ENCODE measurements at regions not wholly inside any gene's neighbourhood (a gene's known extent, or its start where the extent isn't known, plus 50 kb on each side); places are given as distances from the start of the nearest gene placed in this dataset.
"Not testable (repeated sequence)": the region's sequence is repeated elsewhere in the genome, so short reads cannot be mapped to it uniquely, and the experiment has no call there.

DNA sequence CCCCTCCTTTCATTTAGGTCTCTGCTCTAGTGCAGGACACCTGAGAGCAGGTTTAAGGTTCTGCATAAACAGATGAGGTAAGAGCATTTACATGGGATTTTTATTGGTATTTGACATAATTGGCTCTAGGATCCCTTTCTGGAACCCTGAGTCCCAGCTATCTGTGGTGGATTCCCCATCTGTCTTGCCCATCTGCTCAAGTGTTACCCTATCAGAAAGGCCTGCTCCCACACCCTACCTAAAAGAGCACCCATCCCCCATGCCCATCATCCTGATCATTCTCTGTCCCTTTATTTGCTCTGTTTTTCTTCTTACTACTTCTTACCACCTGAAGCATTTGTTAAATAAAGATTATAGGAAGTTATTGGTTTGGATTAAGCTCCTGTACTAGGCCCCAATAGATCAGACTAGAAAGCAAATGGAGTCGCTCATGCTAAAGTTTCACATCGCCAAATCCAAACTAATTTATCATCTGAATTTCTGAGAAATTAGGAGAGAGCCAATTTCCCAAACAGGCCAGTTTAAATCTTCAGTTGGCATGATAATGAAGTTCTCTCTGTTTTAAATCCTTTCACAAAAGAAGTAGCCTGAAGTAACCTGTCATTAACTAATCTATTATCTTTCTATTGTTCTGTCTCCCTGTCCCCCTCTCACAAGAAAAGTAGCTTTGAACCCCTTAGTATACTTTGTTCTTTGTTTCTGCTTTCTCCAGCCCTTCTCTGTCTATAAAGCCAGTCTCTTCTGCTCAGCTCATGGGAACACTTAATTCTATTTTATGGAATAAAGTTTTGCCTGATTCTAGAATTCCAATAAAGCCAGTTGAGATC, 178.6 kb downstream of the ZNF674 start:
- DNase-seq (ENCODE audit: low read depth): no peak

DNA sequence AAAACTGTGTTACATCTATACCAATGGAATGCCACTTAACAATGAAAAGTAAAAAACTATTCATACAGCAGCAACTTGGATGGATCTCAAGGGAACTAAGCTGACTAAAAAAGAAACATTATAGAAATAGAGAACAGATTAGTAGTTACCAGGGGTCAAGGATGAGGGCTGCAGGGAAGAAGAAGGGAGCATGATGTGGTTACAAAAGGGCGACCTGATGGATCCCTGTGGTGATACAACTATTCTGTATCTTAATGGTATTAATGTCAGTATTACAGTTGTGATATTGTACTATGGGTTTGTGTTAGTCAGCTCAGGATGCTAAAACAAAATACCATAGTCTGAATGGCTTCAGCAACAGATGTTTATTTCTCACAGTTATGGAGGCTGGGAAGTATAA, 190.7 kb downstream of the ZNF674 start:
- no peak for DNase-seq (ENCODE audit: low read depth)

DNA sequence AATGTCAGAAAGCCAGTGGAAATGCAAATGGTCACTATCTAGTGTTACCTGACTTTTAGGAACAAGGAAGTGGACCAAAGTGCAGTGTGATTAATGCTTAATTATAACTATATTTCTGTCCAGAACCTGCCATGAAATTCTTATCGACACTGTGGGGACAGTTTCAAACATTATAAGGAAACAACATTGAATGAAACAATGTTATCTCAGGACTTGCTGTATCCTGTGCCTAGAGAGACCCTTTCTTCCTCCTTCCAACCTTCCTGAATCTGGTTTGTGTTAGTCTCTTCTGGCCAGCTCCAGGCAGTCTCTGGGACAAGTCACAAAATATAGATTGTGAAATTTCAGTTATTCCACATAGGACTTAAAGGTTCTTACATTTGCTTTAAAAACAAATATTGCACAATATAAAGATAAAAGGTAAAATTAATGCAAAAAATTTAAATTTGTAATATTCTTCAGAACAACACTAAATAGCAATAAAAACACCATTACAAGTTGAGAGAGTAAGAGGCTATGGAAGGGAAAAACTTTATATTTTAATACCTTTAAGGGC, 203.4 kb downstream of the ZNF674 start:
- DNase-seq (ENCODE audit: low read depth): no peak

DNA sequence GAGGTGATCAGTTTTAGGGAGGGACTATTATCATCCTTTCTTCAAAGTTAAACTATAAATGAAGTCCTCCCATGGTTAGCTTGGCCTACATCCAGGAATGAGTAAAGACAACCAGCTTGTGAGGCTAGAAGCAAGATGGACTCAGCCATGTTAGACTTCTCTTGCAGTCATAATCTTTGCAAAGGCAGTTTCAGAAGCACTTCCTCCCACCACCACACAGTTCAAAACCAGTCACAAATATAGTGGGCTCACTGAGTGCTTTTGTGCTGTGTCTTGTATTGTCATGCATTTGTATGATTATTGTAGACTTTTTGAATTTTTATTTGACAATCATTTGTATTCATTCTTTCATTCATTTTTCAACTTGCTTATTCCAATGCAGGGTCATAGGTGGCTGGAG, 204.5 kb downstream of the ZNF674 start:
- no peak for DNase-seq (ENCODE audit: low read depth)

DNA sequence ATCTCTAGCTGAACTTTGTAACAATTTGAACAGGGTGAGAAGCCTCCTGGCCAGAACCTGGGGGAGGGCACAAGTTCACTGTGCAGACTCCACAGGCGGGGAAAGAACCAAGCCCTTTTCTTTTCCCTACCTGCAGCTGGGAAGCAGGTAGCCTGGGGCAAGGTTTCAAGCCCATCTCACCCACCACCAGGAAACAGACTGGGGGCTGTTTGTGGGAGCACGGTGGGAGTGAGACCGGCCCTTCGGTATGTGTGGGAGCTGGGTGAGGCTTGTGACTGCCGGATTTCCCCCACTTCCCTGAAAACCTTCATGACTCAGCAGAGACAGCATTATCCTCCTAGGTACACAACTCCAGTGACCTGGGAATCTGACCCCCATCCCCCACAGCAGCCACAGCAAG, 211.7 kb downstream of the ZNF674 start:
- no peak for DNase-seq (ENCODE audit: low read depth)

DNA sequence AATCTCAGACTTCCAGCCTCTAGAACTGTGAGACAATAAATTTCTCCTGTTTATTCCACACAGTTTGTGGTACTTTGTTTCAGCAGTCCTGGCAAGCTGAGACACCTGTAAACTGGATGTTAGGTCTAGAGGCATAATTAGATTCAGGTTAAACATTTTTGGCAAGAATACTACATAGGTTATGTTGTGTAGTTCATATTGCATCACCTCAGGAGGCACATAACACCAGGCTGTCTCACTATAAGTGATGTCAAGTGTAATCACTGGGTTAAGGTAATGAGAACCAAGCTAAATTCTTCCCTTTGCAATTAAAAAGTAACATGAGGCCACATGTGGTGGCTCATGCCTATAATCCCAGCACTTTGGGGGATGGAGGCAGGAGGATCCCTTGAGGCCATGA, 214.2 kb downstream of the ZNF674 start:
- no peak for DNase-seq (ENCODE audit: low read depth)

DNA sequence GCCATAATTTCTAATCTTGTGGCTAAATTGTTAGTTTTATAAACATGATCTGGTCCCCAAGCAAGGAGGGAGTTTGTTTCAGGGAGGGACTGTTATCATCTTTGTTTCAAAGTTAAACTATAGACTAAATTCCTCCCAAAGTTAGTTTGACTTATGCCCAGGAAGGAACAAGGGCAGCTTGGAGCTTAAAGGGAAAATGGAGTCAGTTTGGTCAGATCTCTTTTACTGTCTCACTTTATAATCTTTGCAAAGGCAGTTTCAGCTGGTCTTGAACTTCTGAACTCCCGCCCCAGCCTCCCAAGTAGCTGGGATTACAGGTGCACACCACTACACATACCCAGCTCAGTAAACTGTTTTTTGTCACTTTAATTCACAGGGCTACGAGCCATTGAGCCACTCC, 214.7 kb downstream of the ZNF674 start:
- no peak for DNase-seq (ENCODE audit: low read depth)

DNA sequence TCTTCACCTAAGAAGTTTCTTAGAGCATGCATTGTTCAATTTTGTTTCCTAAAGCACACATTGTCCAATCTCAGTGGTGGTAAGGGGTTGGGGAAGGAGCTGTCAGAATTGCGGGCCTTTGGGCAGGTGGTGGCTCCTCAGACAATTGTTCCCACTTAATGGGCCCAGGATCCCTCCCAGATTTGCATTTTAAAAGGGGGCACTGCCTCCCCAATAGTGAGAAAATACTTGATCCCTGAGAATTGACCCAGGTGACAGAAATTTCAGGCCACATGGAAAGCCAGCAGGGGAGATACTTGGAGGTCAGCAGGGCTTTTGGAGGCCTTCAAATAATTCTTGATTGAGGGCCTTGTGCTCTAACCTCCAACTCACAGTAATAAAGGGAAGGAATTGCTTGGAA, 217.1 kb downstream of the ZNF674 start:
- DNase-seq (ENCODE audit: low read depth): no peak

DNA sequence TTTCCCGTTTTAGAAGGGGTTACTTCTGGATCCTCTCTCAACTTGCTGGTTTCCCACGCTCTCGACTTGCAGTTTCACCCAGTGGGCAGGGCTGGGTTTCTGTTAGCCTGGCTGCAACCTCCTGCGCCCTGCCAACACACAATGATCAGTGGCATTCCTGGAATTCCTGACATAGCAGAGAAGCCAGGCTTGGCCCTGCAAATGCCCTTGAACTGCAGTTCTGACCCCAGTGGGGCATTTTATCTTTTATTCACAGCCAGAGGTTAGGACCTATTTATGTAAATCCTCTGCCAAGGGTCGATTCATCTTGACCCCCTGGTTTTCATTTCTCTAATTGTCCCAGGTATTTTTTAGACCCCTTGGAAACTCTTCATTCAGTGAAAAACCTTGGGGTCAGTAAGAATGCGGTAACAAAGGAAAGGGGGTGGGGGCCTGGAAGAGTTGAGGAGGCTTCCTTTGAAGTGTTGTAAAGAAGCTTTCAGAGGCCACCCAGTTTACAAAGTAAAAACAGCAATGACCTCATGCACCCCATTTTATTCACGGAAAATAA, 217.6 kb downstream of the ZNF674 start:
- no peak for DNase-seq (ENCODE audit: low read depth)

DNA sequence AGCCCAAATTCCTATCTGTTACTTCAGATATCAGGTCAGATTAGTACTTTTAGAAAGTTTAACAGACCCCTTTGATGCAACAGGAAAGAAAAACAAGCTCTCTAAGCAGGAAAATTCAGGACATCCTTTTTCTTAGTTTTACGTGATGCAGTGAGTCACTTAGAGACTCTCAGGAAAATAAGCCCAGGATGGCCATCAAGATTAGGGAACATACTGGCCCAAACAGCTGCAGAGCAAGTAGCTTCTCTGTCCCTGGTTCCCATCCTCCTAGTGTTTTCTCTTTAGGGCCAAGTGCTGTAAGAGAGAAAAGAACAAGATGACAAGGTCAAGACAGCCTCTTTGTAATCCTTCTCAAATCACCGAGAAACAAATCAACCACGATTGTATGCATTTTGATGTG, 219.1 kb downstream of the ZNF674 start:
- no peak for DNase-seq (ENCODE audit: low read depth)

DNA sequence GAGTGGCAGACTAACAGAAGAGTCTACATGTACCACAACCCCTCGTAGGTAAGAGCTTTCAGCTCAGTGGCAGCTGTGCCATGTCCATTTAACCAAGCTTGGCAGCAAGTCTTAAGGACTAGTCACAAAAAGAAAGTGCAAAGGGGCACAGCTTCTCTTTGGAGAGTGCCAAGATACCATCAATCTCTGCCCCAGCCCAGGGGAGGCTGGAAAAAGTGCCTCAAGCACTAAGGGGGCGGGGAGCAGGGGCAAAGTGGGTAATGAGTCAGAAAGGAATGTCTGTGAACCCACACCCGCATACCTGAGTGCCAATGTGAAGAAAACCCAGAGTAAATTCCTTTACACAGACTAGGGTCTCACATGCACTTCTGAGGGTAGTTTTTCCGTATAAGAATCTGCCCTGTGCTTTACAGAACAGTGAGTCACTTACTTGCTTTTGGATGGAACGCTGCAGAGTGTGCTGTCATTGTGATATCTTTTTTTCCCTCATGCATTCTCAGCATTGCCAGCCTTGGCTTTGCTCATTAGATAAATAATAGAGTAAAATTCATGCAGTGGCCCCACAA, 219.8 kb downstream of the ZNF674 start:
- DNase-seq (ENCODE audit: low read depth): peak; percentile 49

DNA sequence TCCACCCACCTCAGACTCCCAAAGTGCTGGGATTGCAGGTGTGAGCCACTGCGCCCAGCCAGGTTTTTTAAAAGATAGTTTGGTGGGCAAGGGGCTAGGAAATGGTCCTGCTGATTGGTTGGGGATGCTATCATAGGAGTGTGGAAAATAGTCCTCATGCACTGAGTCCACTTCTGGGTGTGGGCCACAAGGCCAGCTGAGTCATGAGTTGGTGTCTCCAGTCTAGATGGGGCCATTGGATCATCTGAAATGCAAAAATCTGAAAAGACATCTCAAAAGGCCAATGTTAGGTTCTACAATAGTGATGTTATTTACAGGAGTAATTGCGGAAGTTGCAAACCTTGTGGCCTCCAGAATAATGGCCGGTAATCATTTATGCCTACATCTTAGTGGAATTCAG, 221.1 kb downstream of the ZNF674 start:
- no peak for DNase-seq (ENCODE audit: low read depth)

DNA sequence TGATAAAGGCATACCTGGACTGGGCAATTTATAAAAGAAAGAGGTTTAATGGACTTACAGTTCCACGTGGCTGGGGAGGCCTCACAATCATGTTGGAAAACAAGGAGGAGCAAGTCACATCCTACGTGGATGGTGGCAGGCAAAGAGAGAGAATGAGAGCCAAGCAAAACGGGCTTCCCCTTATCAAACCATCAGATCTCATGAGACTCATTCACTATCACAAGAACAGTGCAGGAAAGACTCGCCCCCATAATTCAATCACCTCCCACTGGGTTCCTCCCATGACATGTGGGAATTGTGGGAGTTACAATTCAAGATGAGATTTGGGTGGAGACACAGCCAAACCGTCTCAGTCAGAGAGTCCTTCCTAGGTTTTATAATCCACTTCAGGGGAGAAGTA, 222.3 kb downstream of the ZNF674 start:
- DNase-seq (ENCODE audit: low read depth): not testable (repeated sequence)

DNA sequence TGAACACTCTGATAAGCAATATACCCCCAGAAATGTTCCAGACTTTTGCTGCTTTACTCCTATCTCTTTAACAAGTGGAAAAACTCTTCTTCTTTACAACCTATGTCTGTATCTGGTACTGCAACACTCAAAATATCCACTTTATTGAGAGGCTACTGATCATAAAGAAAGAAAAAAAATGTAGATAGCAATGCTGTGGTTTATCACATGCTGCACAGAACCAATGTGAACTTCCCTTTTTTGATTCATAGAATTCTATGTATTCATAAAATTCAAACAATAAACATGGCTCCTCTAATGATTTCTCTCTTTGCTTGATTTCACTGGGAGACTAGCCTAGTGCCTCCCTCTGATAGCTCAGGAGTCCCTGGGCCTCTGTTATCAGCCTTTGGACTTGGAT, 223.5 kb downstream of the ZNF674 start:
- DNase-seq (ENCODE audit: low read depth): no peak

DNA sequence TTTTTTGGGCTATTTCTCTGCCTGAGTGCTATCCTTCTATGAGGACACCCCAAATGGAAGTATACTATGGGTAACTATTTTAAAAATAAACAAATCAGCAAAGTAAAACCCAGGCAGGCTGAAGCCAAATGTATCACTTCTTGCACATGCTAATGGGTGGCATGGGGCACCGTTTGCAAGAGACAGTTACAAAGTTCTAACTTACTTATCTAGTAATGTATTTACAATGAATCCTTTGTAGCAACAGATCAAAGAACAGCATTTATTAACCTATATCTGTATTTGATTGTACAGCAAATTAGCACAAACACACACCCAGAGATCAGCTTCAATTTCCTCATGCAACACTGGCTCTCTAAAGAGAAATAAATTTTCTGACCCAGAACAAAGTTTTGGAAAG, 225.5 kb downstream of the ZNF674 start:
- DNase-seq (ENCODE audit: low read depth): no peak

DNA sequence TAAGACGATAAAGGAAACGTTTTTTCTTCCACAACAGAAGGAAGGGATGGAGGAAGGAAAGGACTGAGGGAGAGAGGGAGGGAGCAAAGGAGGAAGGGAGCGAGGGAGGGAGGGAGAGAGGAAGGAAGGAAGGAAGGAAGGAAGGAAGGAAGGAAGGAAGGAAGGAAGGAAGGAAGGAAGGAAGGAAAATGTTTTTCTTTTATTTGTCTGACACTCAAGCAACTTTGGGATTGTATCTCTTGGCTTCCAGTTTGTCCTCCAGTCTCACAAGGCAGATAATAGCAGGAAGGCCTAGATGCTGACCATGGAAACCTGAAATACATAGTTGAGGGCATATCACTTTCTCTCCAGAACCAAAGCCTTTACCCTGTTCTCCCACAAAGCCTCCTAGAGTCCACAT, 226.7 kb downstream of the ZNF674 start:
- DNase-seq (ENCODE audit: low read depth): no peak

DNA sequence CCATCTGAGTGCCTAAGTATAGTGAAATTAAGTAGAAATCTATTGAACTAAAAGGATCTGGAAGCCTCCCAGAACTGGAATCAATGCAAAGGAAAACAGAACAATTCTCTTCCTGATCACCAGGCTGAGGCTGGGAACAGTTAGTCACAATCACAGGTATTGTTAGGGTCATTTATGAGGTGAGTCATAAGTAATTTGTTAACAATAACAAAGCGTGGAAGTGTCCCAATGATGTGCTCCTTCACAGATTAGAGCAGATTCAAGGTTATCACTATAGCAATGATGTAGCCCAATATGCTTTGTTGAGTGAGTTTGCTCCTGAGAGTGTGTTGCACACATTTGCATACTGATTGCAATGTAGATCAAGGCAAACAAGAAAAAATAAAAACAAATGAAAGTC, 228.1 kb downstream of the ZNF674 start:
- DNase-seq (ENCODE audit: low read depth): no peak

DNA sequence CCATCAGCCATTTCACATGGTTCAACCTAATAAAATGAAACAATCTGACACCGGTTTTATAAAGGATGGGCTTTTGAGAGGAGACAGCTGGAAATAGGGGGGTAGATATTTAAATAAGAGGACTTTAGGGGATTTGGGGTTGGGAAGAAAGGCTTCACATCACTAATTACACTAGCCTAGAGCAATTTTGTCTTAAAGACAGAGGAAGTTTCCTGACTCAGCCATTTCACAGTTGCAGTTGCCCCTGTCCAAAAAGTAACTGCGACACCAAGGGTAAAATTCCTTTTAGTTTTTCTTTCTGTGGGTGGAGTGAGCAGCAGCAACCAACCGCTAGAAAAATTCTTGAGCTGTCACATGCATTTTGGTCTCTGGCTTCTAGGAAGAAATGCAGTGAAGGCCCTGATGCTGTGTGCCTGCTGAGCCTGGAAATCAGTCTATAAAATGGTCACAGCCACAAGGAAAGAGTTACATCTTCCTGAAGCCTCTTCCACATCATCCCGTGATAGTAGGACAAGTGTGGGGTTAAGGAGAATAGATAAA, 233.6 kb downstream of the ZNF674 start:
- no peak for DNase-seq (ENCODE audit: low read depth)

DNA sequence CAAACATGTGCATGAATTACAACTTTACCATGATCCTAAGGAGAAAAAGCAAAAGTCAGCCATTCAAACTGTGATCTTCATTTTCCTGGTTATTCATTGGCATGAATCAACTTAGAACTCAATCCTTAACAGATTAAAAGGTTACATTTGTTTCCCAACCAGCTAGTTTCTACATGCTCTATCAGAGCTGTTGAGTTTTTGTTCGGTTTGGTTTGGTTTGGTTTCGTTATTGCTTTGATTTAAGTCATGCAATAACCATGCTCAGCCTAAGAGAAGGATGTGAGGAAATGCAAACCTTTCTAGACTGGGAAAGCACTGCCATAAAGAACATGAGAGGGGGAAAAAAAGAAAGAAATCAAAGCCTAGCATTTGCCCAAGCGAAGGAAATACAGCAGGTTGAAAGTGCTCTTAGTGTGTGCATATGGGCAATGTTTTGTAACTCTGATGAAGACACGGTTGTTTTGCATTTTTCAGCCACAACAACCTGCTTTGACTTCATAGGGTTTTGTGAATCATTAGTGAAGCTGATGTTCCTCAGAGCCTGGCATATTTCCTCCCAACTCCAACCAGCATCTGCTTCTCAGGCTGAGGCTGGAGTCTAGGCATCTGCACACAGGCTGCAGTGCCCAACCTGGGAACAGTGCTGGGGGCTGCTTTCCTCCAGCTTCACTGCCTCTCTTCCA, 234.3 kb downstream of the ZNF674 start:
- no peak for DNase-seq (ENCODE audit: low read depth)

DNA sequence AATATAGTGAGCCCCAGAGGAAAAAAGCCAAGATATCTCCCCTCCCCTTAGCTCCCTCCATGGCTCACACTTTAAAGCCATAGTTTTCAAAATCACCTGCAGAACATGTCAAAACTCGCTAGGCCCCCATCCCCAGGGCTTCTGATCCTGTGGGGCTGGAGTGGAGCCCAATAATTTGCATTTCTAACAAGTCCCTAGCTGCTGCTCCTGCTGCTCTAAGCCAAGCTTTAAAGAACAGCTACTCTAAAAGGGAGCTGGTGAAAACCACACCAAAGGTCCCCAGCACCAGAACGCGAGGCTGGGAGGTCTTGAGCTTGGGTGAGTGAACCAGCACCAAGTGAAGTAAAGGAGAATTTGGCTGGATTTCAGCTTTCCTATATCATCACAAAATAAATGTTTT, 237.1 kb downstream of the ZNF674 start:
- DNase-seq (ENCODE audit: low read depth): no peak

DNA sequence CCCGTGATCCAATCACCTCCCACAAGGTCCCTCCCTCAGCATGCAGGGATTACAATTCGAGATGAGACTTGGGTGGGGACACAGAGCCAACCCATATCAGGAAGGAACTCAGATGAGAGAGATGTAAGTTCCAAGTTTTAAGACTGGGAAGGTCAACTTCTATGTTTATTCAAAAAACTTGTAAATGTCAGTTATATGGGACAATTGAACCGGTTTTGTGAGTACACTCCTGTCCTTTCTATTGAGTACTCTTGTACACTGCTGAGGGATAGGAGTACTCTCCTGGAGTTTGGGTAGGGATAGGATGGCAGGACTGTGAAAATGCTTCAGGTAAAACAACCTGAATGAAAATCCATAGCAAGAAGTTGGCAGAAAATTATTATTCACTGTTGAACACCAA, 239.1 kb downstream of the ZNF674 start:
- DNase-seq (ENCODE audit: low read depth): no peak

DNA sequence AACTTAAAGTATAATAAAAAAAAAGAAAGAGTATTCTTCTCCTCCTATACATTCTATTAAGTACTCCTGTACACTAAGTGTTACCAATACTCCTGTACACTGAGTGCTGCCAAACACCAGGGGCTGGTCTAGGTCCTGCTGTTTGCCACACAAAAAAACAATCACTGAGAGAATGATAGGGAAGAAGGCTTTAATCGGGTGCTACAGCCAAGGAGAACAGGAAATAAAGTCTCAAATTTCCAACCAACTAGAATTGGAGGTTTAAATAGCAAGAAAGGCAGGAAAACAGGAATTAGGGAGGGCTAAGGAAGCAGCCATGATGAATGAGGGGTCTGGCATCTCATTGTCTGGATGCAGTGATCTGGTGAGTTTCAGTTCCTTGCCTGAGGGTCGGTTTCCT, 239.8 kb downstream of the ZNF674 start:
- no peak for DNase-seq (ENCODE audit: low read depth)

DNA sequence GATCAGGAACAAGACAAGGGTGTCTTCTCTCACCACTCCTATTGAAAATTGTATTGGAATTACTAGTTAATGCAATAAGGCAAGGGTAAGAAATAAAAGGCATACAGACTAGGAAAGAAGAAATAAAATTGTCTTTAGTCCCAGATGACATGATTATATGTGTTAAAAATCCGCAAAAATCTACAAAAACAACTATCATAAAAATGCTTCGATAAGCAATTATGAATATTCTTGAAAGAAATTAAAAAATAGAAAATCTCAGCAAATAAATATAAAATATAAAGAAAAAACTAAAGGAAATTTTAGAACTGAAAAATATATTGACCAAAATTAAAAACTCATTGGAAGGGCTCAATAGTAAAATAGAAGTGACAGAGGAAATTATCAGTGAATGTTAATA, 243.3 kb downstream of the ZNF674 start:
- no peak for DNase-seq (ENCODE audit: low read depth)
